GM18907 (cell line): ENCODE measurements at regions not wholly inside any gene's neighbourhood (a gene's known extent, or its start where the extent isn't known, plus 50 kb on each side); places are given as distances from the start of the nearest gene placed in this dataset.

Experiments used
- ATAC-seq: cut with Tn5 transposase; IDR thresholded peaks from one replicate; pipeline ENCODE4 v1.9.1; 2021; ENCODE audit warnings: mild to moderate bottlenecking, moderate library complexity; ENCODE audit not compliant: unreplicated experiment

DNA sequence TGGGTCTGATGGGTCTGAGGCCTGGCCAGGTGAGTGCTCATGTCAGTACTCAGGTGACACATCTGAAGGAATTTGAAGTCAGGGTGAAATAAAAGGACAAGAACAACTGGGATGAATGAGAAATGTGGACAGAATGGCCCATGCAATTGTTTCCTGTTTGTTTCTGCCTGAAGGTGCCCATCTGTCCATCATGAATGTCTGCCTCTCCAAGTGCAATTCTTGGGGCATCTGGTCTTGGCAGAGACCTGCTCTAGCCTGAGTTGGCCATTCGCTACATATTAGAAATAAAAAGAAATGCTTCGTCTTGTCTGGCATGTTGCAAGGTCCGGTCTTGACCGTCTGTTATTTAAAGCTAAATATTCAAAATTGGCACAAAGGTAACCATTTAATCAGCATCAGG, 142.0 kb upstream of the AGBL1 start:
- no peak for ATAC-seq

DNA sequence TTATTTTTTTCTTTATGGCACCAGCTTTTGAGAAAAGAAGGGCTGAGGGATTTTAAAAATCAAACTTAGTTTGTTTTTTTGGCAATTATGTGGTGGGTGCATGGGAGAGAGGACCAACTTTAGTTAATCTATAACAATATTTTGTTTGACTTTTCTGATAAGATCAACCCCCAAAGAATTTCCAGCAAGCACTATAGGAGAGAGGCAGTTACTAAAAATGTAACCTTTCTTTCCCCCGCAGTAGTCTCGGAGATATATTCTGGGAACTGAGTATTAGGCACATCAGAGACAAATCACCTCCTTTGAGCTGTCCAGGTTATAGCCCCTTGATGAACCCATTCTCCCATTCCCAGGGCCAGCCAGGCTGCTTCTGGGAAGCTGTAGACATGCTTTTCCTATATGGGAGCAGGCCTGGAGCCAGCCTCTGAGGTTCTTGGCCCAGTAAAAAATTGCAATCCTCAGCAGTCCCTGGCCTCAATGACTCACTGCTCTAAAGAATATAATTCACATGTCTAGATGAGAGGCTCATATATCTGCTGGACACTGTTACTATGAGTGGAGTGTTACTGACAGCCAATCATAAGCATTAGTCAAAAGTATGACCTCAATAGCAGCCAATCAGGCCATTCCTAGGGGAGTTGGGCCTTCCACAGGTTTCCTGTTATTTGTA, 138.3 kb upstream of the AGBL1 start:
- no peak for ATAC-seq

DNA sequence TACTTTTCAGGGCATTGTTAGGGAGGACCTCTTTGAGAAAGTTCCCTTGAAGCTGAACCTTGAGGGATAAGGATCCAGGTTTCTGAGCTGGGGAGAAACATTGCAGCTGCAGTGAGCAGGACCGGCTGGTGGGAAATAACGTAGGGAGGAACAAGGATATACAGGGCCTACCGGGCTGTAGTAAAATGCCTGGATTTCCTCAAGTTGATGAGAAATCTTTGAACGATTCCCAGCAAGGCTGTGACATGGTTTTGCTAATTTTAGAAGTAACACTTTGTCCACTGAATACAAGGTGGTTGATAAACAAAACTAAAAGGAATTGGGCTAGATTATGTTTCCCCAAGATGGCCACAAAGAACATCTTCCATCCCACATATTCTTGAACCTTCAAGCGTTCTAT, 137.0 kb upstream of the AGBL1 start:
- ATAC-seq = no peak

DNA sequence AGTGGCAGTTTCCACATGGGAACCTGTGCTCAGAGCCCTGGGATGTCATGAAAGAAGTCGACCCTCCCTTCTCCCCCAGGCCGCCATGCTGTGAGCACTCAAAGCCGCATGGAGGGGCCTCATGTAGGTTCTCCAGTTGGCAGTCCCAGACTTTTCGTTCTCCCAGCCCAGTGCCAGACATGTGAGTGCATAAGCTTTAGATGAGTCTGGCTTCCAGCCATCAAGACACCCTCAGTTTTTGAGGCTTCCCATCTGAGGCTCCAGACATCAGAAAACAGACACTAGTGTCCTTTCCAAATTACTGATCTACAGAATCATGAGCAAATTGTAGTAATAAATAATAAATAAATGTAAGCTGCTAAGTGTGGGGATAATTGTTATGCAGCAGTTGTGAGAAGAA, 136.5 kb upstream of the AGBL1 start:
- ATAC-seq = no peak

DNA sequence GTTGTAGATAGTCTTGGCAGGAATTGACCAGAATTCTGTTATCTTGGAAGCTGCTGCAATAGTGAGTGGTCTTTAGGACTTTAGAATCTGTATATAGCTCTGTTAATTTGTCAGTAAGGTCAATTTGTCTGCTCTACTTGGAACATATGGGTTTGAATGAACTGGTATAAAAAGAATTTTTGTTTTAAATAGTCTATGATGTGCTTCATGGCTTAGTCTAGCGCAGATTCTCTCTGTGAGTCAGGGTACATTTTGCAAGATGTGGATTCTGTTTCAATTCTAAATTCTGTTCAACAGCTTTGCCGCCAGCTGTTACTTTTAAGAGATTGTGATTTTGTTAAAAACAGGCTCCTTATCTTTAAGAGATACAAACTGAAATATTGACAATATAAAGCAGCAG, 135.9 kb upstream of the AGBL1 start:
- no peak for ATAC-seq

DNA sequence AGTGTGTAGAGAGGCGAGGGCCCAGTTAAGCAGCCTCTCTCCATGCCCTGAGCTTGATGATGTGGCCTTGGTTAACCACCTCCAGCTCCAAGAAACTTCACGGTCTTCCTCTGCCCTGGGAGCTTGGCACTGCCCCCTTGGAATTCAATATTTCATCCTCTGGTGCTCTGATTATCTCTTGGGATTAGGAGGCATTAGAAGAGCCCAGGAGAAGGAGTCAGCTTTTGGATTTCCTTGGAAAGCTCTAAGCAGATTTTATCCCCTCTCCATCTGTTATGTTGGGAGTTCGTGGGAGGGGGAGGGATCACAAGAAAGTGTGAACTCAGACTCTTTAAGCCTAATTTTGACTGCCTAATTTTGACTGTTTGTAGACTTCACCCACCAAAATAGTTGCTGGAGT, 132.7 kb upstream of the AGBL1 start:
- ATAC-seq = no peak

DNA sequence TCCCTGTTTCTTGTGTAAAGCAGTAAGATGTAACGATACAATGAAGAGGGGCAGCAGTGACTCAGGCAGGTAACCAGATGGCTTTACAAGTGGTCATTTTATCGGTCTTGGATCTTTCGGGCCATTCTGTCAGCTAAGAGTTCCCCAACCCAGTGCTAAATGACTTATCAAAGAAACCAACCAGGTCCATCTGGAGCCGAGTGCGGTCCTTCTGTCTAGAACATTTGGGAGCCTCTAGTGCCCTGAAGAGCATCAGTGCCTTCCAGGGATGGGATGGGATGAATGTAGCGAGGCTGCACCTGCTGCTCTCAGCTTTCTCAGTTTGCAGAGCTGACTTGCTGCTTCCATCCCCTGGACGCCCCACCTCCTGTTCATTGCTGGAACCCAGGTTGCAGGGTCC, 131.7 kb upstream of the AGBL1 start:
- ATAC-seq = no peak

DNA sequence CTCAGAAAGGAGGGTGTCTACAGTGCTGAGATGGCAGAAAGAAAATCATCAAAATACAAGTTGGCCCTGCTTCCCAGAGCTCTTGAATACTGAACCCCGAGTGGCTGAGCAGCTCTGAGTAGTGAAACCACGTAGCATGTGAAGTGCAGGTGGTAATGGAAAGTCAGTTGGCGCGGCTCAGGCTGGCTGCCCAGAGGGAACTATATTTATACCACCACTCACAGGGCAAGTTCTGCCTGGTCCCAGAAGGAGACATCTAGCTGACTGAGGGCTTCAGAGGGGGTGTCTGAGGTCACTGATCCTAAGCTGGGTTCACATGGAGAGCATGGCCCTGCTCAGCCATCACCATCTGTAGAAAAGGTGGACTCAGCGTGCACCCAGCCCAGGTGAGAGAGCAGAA, 129.6 kb upstream of the AGBL1 start:
- ATAC-seq = peak; percentile 82

DNA sequence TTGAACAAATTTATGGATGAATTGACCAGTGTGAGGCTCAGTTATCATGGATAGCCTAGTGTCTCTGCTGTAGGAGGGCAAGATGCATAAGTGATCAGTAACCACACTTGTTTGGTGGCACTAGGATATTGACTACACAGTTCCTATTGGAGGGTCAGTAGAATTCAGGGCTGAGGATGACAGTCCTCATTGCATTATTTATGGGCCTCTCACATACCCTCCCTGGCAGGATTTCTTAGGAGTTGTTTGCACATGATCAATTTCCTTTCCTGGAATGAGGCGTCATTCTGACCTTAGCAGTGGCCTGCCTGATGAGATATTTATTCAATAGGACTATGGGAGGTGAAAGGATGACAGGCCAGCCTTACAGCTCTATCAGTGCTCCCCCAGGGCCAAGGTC, 125.1 kb upstream of the AGBL1 start:
- ATAC-seq = no peak

DNA sequence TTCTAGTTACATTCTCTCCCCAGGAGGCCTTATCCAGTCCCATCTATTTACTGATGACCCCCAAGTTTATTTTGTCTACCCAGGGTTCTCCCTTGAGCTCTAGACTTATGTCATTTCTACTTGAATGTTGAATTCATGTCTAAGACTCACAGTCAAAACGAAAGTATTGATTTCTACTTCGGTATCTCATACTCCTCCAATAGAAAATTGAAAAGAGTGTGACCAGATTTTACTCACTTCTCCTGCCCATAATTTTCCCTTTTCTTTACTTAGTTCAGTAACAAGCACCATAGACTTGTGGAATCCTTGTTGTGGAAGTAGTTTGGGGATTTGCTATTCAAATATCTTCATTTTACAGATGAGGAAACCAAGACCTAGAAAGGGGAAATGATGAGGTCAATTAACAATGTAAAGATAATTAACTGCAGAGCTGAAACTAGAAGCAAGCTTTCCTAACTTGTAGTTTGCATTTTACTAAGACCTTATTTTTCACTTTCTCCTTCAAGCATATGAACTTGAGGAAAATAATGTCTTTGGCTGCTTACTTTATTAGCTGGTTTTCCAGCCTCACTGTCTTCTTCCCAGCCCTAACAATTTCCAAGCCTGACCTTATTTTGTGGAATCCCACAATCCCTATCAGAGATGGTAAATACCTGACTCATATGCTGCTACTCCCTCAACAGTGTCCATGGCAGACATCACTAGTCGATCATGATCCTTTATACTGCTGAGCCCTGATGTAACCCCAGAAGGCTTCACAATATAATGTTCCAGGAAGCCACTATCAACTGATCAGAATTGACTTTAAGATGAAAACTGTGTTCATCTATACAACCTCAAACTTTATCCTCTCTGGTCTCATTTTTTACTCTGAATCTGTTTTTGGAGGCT, 123.9 kb upstream of the AGBL1 start:
- peak; percentile 93 for ATAC-seq

DNA sequence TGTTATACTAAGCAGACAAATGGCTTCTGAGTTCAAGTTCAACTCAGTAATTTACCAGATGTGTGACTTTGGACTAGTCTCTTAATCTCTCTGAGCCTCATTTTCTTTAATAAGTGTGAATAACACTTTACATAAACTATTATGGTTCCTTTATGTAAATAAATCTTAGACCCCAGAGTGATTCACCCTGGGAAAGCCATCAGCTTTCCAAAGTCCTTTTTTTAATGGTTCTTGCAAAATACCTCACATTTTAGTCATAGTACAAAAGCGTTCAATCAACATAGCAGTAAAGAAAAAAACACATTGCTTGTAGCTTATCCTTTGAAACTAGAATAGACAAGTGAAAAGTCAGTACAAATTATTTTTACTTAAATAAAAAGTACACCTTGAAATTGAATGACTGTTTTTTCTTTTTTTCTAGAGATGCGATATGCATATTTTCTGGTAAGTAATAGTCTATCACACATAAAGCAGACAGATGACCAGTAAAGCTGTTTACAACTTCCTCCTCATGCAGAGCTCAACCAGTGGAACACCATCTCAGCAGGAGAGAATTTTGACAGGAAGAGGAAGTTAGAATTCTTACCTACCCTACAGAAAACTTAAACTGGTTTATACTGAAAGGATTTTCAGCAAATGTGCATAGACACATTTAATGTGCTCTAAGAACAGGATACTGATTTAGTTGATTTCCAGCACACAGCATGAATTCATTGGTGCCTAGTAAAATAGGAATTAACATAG, 123.0 kb upstream of the AGBL1 start:
- no peak for ATAC-seq

DNA sequence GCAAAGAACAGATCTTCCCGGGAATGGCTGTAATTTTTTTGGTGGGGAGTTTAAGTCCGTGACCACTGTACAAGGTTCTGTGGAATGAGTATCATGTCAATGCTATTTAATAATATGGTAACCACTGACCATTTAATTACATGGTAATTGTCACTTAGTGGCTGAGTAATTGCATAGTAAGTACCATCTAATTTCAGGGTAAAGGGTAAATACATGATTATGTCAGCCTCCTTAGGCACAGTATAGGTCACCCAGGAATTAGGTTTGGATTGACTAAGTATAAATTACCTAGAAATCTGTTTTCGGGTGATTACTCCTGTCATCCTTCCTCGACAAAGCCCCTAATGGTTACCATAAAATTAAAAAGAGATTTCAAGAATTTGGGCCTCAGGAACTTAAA, 120.1 kb upstream of the AGBL1 start:
- no peak for ATAC-seq

DNA sequence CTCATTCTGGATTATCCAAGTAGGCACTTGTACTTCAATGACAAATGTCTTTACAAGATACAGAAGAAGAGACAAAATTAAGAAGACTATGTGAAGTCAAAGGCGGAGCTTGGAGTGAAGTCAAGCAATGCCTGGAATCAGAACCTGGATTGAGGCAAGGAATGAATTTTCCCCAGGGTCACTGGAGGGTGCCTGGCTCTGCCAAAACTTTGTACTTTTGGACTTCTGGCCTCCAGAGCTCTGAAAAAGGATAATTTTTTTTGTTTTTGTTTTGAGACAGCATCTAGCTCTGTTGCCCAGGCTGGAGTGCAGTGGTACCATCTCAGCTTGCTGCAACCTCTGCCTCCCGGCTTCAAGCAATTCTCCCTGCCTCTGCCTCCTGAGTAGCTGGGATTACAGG, 119.3 kb upstream of the AGBL1 start:
- ATAC-seq = no peak

DNA sequence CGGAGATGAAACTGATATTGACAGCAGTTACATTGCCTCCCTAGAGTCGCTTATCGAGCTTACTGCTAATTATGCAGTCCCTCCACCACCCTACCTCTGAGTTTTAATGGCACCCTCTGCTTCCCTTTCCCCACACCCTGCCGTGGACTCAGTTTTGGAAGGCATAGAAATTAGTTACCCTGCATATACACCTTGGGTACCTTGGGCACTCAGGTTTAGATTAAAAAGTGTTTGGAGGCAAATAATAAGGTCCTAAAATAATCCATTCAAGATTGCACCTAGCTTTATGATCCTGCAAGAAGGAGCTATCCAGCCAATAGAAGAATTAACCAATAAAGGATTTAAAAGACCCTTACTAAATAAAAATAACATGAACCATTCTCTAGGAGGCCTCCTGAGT, 117.8 kb upstream of the AGBL1 start:
- no peak for ATAC-seq

DNA sequence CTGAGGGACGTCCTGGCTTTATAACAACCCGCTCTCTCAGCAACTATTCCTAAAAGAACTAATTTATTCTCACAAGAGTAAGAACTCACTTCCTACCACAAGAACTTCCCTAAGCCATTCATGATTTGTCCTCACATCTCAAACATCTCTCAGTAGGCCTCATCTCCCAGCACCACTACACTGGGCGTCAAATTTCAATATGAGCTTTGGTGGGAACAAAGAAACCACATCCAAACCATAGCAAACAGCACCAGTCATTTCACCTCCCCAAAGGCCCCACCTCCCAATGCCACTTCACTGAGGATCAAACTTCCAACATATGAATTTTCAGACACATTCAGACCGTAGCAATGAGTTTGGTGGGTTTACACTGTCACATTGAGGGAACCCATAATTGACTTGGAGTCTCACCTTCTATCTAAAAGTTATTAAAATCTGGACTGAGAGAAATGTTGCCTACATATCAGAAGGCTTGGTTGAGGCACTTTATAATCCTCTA, 116.4 kb upstream of the AGBL1 start:
- ATAC-seq = no peak

DNA sequence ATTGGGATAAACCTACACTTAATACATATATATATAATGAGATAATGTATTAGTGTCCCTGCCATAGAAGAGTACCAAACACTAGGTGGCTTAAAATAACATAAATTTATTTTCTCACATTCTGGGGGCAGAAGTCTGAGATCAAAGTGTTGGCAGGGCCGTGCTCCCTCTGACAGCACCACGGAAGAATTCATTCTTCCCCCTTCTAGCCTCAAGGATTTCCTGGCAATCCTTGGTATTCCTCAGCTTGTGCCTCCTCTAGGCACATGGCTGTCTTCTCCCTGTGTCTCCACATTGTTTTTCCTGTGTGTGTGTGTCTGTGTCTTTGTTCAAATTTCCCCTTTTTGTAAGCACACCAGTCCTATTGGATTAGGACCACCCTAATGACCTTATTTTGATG, 115.2 kb upstream of the AGBL1 start:
- no peak for ATAC-seq

DNA sequence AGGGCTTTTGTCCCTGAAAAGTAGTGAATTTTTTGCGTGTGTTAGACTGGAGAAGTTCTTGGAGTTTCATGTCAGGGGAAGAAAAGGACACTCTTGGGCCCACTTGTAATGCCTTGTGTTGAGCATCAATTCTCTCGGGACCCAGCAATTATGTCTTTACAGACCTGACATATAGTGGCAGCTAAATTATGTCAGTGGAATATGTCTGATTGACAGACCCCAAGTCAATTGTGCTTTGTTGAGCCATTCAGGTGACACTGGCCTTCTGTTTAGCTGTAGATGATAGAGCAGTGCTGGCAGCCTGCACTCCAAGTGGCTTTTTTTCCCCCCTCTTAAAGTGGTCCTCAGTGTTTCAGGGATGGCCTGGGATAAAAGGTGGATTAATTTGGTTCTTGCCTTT, 112.1 kb upstream of the AGBL1 start:
- ATAC-seq = no peak

DNA sequence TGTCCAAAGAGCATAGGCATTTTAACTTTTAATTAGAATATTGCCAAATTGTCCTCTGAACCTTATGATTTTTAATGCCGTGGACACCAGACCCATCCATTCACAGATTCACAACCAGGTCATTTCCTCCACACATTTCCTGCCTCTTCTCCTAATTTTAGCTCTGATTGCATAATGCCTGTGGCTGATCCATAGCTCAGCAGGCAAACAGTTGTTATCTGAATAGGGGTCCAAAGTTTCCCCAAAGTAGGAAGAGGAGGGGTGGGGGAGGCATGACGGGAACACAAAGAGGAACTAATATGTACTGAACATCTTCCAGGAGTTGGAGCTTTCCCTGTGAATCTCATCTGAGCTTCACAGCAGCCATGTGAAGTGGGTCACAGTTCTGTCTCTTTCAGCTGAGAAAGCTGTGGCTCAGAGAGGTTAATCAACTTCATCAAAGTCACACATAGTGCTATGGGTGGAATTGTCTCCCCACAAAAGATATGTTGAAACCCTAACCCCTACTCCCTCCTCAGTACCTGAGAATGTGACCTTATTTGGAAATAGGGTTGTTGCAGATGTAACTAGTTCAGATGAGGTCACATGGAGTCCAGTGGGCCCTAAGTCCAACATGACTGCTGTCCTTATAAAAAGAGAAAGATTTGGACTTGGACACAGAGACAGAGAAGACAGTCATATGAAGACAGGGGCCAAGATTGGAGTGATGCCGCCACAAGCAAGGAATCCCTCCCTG, 106.7 kb upstream of the AGBL1 start:
- ATAC-seq = no peak

DNA sequence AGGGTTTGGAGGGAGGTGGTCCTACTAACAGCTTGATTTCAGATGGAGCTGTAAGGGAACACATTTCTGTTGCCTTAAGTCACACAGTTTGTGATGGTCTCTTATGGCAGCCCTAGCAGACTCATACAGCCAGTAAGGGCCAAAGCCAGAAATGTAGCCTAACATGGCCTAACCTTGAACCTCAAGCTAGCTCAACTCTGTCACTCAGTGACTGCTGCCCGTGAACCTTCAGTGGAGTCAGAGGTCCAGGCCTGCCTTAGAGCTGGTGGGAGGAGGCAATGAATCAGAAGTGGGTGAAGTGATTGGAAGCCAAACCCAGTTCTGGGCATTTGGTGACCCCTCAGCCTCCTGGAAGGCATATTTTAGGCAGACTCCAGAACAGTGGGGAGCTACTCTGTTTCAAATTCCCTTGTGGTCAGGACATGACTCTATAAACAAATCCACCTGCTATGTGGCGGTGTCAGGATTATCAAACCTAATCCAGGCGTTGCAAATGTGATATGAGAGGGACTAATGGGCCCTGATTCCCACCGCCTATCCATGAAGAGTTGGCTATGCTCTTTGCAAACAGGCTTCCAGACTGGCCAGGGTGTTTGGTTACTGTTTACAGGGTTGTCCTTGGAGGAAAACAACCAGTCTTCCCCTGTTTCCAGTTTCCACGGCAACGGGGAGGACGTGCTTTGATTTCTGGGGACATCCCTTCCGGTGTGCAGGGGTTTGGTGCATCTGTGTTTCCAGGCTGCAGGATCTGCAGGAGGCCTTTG, 105.9 kb upstream of the AGBL1 start:
- ATAC-seq = no peak

DNA sequence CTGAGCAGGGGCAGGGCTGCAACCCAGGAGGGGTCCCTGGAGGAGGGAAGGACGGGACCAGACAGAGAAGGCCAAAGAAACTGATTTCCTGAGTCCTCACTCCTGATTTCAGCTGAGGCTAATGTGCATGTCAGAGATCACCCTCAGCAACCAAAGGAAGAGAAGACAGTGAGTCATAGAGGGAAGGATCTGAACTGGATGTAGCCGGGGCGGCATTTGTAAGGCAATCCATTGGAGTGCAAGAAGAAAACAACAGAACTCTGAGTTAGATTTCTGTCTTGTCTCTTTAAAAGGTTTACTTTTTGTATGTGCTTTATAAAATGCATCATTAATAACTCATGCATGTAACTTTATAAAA, 105.3 kb upstream of the AGBL1 start:
- ATAC-seq = no peak
